ENCODE measurements at regions not wholly inside any gene's neighbourhood (a gene's known extent, or its start where the extent isn't known, plus 50 kb on each side); places are given as distances from the start of the nearest gene placed in this dataset.
"Not testable (repeated sequence)": the region's sequence is repeated elsewhere in the genome, so short reads cannot be mapped to it uniquely, and the experiment has no call there.

- H3K9me3 Mint-ChIP-seq, result peaks cover 0 to 2% (median 0%) of the 10 kb centered on the region in 6 donors
- H3K27ac Mint-ChIP-seq, result peak overlapping the region in 1 of 6 donors; percentile 21
- peaks cover 0 to 3% (median 0%) of the 10 kb centered on the region in 3 donors for H3K36me3 Mint-ChIP-seq
- H3K4me1 Mint-ChIP-seq, result peaks cover 13 to 21% of the 10 kb centered on the region in 2 donors
- peaks cover 0 to 9% (median 4%) of the 10 kb centered on the region in 3 donors for H3K27me3 Mint-ChIP-seq (ENCODE audit: low read depth in 3 of 3)
- H3K4me3 Mint-ChIP-seq, result no peak overlapping the region
- DNase-seq, result no peak
Measured at GRCh38 chr6:20338156-20338555, 63.5 kb upstream of the E2F3 start.

- no peak overlapping the region for H3K27ac Mint-ChIP-seq
- no peak overlapping the region for H3K4me3 Mint-ChIP-seq
- peaks cover 0 to 2% (median 0%) of the 10 kb centered on the region in 6 donors for H3K9me3 Mint-ChIP-seq
- no peak for DNase-seq
- peaks cover 13 to 18% of the 10 kb centered on the region in 2 donors for H3K4me1 Mint-ChIP-seq
- H3K36me3 Mint-ChIP-seq, result peaks cover 0 to 9% (median 0%) of the 10 kb centered on the region in 3 donors
- H3K27me3 Mint-ChIP-seq (ENCODE audit: low read depth in 3 of 3), result peaks cover 0 to 4% (median 4%) of the 10 kb centered on the region in 3 donors
Measured at GRCh38 chr6:20340068-20340848, 61.4 kb upstream of the E2F3 start.

- DNase-seq, result no peak
- Mint-ChIP-seq H3K27ac (peak overlapping the region in 1 of 6 donors; percentile 20), H3K27me3 (ENCODE audit: low read depth in 3 of 3) (peaks cover 0 to 4% (median 4%) of the 10 kb centered on the region in 3 donors), H3K36me3 (peaks cover 0 to 9% (median 0%) of the 10 kb centered on the region in 3 donors), H3K4me3 (no peak overlapping the region), H3K9me3 (peaks cover 0 to 2% (median 0%) of the 10 kb centered on the region in 6 donors), H3K4me1 (peaks cover 7 to 10% of the 10 kb centered on the region in 2 donors)
Measured at GRCh38 chr6:20341096-20341495, 60.6 kb upstream of the E2F3 start.

GRCh38 chr6:20341564-20341963 is 60.1 kb upstream of the E2F3 start:
- Mint-ChIP-seq H3K9me3 (peaks cover 0 to 2% (median 0%) of the 10 kb centered on the region in 6 donors), H3K27ac (no peak overlapping the region), H3K27me3 (ENCODE audit: low read depth in 3 of 3) (peaks cover 0 to 4% (median 2%) of the 10 kb centered on the region in 3 donors), H3K4me1 (peaks cover 4 to 5% of the 10 kb centered on the region in 2 donors), H3K36me3 (peaks cover 0 to 9% (median 4%) of the 10 kb centered on the region in 3 donors), H3K4me3 (no peak overlapping the region)
- DNase-seq, result no peak

GRCh38 chr6:20346948-20347347 is 54.7 kb upstream of the E2F3 start:
- H3K9me3 Mint-ChIP-seq, H3K27ac Mint-ChIP-seq, H3K4me1 Mint-ChIP-seq: not testable (repeated sequence)

GRCh38 chr6:20348041-20348440 is 53.6 kb upstream of the E2F3 start:
- Mint-ChIP-seq H3K9me3 (peaks cover 0 to 6% (median 0%) of the 10 kb centered on the region in 6 donors), H3K27ac (no peak overlapping the region), H3K4me1 (peaks cover 0 to 10% of the 10 kb centered on the region in 2 donors), H3K36me3 (peaks cover 2 to 6% (median 5%) of the 10 kb centered on the region in 3 donors), H3K4me3 (no peak overlapping the region), H3K27me3 (ENCODE audit: low read depth in 3 of 3) (peaks cover 0 to 2% (median 0%) of the 10 kb centered on the region in 3 donors)
- DNase-seq, result no peak

More at GRCh38 chr6:20346948-20347347, 54.7 kb upstream of the E2F3 start:
- not testable (repeated sequence) for H3K27me3 Mint-ChIP-seq (ENCODE audit: low read depth in 3 of 3); DNase-seq; H3K4me3 Mint-ChIP-seq; H3K36me3 Mint-ChIP-seq

- peaks cover 5 to 9% (median 7%) of the 10 kb centered on the region in 3 donors for H3K36me3 Mint-ChIP-seq
- peaks cover 0 to 10% of the 10 kb centered on the region in 2 donors for H3K4me1 Mint-ChIP-seq
- DNase-seq, result no peak
- H3K27ac Mint-ChIP-seq, result no peak overlapping the region
- H3K4me3 Mint-ChIP-seq, result no peak overlapping the region
- peaks cover 0 to 8% (median 0%) of the 10 kb centered on the region in 6 donors for H3K9me3 Mint-ChIP-seq
- peaks cover 0 to 2% (median 0%) of the 10 kb centered on the region in 3 donors for H3K27me3 Mint-ChIP-seq (ENCODE audit: low read depth in 3 of 3)
Measured at GRCh38 chr6:20349225-20349624, 52.5 kb upstream of the E2F3 start.

GRCh38 chr6:20350215-20350614 is 51.5 kb upstream of the E2F3 start:
- H3K9me3 Mint-ChIP-seq, result peaks cover 0 to 8% (median 0%) of the 10 kb centered on the region in 6 donors
- DNase-seq, result no peak
- no peak overlapping the region for H3K4me3 Mint-ChIP-seq
- peaks cover 5 to 9% (median 7%) of the 10 kb centered on the region in 3 donors for H3K36me3 Mint-ChIP-seq
- no peak overlapping the region for H3K27ac Mint-ChIP-seq
- H3K4me1 Mint-ChIP-seq, result peaks cover 0 to 10% of the 10 kb centered on the region in 2 donors
- H3K27me3 Mint-ChIP-seq (ENCODE audit: low read depth in 3 of 3), result peaks cover 0 to 2% (median 0%) of the 10 kb centered on the region in 3 donors

- H3K4me3 Mint-ChIP-seq, result no peak overlapping the region
- H3K36me3 Mint-ChIP-seq, result peaks cover under 1 to 9% (median 7%) of the 10 kb centered on the region in 3 donors
- H3K27me3 Mint-ChIP-seq (ENCODE audit: low read depth in 3 of 3), result peaks cover 0 to 2% (median 0%) of the 10 kb centered on the region in 3 donors
- H3K9me3 Mint-ChIP-seq, result peaks cover 0 to 8% (median 0%) of the 10 kb centered on the region in 6 donors
- no peak for DNase-seq
- H3K4me1 Mint-ChIP-seq, result peaks cover 0 to 8% of the 10 kb centered on the region in 2 donors
- H3K27ac Mint-ChIP-seq, result no peak overlapping the region
Measured at GRCh38 chr6:20351534-20351933, 50.1 kb upstream of the E2F3 start.

All from immature natural killer cell (primary cell).